Upper lobe of right lung (tissue), 1 donor: ENCODE measurements at regions not wholly inside any gene's neighbourhood (a gene's known extent, or its start where the extent isn't known, plus 50 kb on each side); places are given as distances from the start of the nearest gene placed in this dataset.

Source experiments
- ATAC-seq: fragments of 200-7000 bp; cut with Tn5 transposase; one replicate; pipeline ENCODE4 v1.9.1; 2020; ENCODE audit warnings: mild to moderate bottlenecking, moderate library complexity
- DNase-seq: peaks from one replicate; pipeline ENCODE4 v3.0.0-alpha.2; 2020
- H3K27ac ChIP-seq: fragments of 200-600 bp; one replicate; pipeline ENCODE4 v1.8.0; 2022
- H3K27me3 ChIP-seq: fragments of 200-600 bp; one replicate; pipeline ENCODE4 v1.8.0; 2022; ENCODE audit warnings: mild to moderate bottlenecking
- H3K36me3 ChIP-seq: fragments of 200-600 bp; one replicate; pipeline ENCODE4 v1.8.0; 2022
- H3K4me1 ChIP-seq: fragments of 200-600 bp; one replicate; pipeline ENCODE4 v1.8.0; 2022
- H3K4me3 ChIP-seq: fragments of 200-600 bp; one replicate; pipeline ENCODE4 v1.8.0; 2022; ENCODE audit warnings: mild to moderate bottlenecking
- H3K9me3 ChIP-seq: fragments of 200-600 bp; one replicate; pipeline ENCODE4 v1.8.0; 2022
- CTCF ChIP-seq: fragments of 200-600 bp; IDR thresholded peaks from one replicate; pipeline ENCODE4 v1.8.0; 2022; ENCODE audit warnings: antibody characterized with exemption
- intact Hi-C: fragments of 100-400 bp; cut with DNase I; formaldehyde crosslinking; loops from one replicate; pipeline ENCODE4 v1.11.0; 2022
- donor health status: DM: no; HTN: yes; CAD: no; lungs with severe emphysema.

GRCh38 chr6:63149730-63150129 is 61.5 kb upstream of the FKBP1C start:
- ATAC-seq (no peak), DNase-seq (no peak)
- no peak for TF ChIP-seq CTCF
- no peaks in the 10 kb centered on the region for H3K4me1 ChIP-seq
- no peak overlapping the region for H3K27ac ChIP-seq
- no peaks in the 10 kb centered on the region for H3K27me3 ChIP-seq
- H3K4me3 ChIP-seq: no peak overlapping the region
- no peaks in the 10 kb centered on the region for H3K36me3 ChIP-seq
- no peaks in the 10 kb centered on the region for H3K9me3 ChIP-seq
- intact Hi-C loops: no loop called here

- Histone ChIP-seq H3K4me3 (no peak overlapping the region), H3K27ac (no peak overlapping the region), H3K9me3 (no peaks in the 10 kb centered on the region), H3K36me3 (no peaks in the 10 kb centered on the region), H3K4me1 (no peaks in the 10 kb centered on the region), H3K27me3 (no peaks in the 10 kb centered on the region)
- ATAC-seq (no peak), DNase-seq (no peak)
- intact Hi-C loops: no loop called here
- no peak for TF ChIP-seq CTCF
Observed at GRCh38 chr6:63154535-63154934, 56.7 kb upstream of the FKBP1C start.
